HG03045 (cell line): ENCODE measurements at regions not wholly inside any gene's neighbourhood (a gene's known extent, or its start where the extent isn't known, plus 50 kb on each side); places are given as distances from the start of the nearest gene placed in this dataset.

Source experiments
- ATAC-seq: cut with Tn5 transposase; IDR thresholded peaks from one replicate; pipeline ENCODE4 v1.9.1; 2021; ENCODE audit warnings: mild to moderate bottlenecking, moderate library complexity; ENCODE audit not compliant: unreplicated experiment

- ATAC-seq: no peak
Observed at GRCh38 chr4:123966990-123967769, 570.6 kb downstream of the SPRY1 start.

GRCh38 chr4:123972031-123972430 lies 575.4 kb downstream of the SPRY1 start:
- no peak for ATAC-seq

GRCh38 chr4:123974386-123975149 lies 578.0 kb downstream of the SPRY1 start:
- no peak for ATAC-seq

GRCh38 chr4:123976285-123976684 lies 579.7 kb downstream of the SPRY1 start:
- no peak for ATAC-seq

GRCh38 chr4:123976819-123977218 lies 580.2 kb downstream of the SPRY1 start:
- no peak for ATAC-seq

GRCh38 chr4:123977641-123978081 lies 581.1 kb downstream of the SPRY1 start:
- no peak for ATAC-seq

GRCh38 chr4:123978637-123979036 lies 582.0 kb downstream of the SPRY1 start:
- ATAC-seq: no peak

GRCh38 chr4:123980736-123981300 lies 584.2 kb downstream of the SPRY1 start:
- ATAC-seq: no peak

- ATAC-seq: no peak
Observed at GRCh38 chr4:123984886-123985285, 588.3 kb downstream of the SPRY1 start.

- no peak for ATAC-seq
Observed at GRCh38 chr4:123986268-123986798, 589.7 kb downstream of the SPRY1 start.

GRCh38 chr4:123987408-123987807 lies 590.8 kb downstream of the SPRY1 start:
- ATAC-seq: no peak

- no peak for ATAC-seq
Observed at GRCh38 chr4:123990310-123990870, 593.8 kb downstream of the SPRY1 start.

- no peak for ATAC-seq
Observed at GRCh38 chr4:123994917-123995316, 598.3 kb downstream of the SPRY1 start.

GRCh38 chr4:123995936-123996335 lies 599.3 kb downstream of the SPRY1 start:
- ATAC-seq: no peak

- no peak for ATAC-seq
Observed at GRCh38 chr4:123996718-123997510, 600.3 kb downstream of the SPRY1 start.

GRCh38 chr4:123997776-123998449 lies 601.3 kb downstream of the SPRY1 start:
- ATAC-seq: no peak

GRCh38 chr4:124000233-124000632 lies 603.6 kb downstream of the SPRY1 start:
- no peak for ATAC-seq

- no peak for ATAC-seq
Observed at GRCh38 chr4:124015766-124016165, 619.2 kb downstream of the SPRY1 start.

GRCh38 chr4:124017185-124017785 lies 620.7 kb downstream of the SPRY1 start:
- ATAC-seq: no peak
